A673 (cell line): ENCODE measurements at regions not wholly inside any gene's neighbourhood (a gene's known extent, or its start where the extent isn't known, plus 50 kb on each side); places are given as distances from the start of the nearest gene placed in this dataset.

Source experiments
- EZH2 ChIP-seq: fragments of 200-600 bp; sonication (generic); IDR thresholded peaks from 2 replicates; pipeline ENCODE4 v1.6.1; 2017; ENCODE audit warnings: borderline replicate concordance, low read depth, mild to moderate bottlenecking, mixed read lengths, antibody characterized with exemption, low read length; ENCODE audit not compliant: poor library complexity, severe bottlenecking
- TF ChIP-seq, protein P1 (sequence below): fragments of 300-800, 200-600 bp; sonication (generic); conservative IDR thresholded peaks from 2 replicates; pipeline ENCODE4 v1.5.1; 2017; ENCODE audit warnings: low read depth, mild to moderate bottlenecking, antibody characterized with exemption, low read length, moderate library complexity, mixed read lengths

DNA sequence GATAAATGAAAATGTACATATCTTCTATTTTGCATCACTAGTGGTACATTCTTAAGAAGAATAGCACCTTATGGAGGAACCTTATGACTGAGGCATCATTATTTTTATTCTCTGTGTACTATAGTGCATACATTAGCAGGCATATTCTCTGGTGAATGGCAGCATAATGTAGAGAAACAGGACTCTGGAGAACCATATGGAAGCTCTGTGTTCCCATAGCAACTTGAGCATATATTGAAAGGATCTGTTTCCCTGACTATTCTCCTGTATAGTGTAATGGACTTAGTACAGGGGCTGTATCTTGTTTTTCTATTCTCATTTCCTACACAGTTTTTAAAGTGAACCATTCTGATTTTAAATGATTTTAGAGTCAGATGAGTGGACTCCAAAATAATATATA is 128.4 kb upstream of the SMIM30 start:
- no peak for TF ChIP-seq EZH2
- TF ChIP-seq, protein P1, sequence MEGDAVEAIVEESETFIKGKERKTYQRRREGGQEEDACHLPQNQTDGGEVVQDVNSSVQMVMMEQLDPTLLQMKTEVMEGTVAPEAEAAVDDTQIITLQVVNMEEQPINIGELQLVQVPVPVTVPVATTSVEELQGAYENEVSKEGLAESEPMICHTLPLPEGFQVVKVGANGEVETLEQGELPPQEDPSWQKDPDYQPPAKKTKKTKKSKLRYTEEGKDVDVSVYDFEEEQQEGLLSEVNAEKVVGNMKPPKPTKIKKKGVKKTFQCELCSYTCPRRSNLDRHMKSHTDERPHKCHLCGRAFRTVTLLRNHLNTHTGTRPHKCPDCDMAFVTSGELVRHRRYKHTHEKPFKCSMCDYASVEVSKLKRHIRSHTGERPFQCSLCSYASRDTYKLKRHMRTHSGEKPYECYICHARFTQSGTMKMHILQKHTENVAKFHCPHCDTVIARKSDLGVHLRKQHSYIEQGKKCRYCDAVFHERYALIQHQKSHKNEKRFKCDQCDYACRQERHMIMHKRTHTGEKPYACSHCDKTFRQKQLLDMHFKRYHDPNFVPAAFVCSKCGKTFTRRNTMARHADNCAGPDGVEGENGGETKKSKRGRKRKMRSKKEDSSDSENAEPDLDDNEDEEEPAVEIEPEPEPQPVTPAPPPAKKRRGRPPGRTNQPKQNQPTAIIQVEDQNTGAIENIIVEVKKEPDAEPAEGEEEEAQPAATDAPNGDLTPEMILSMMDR: no peak
